ENCODE measurements at regions not wholly inside any gene's neighbourhood (a gene's known extent, or its start where the extent isn't known, plus 50 kb on each side); places are given as distances from the start of the nearest gene placed in this dataset.

DNA sequence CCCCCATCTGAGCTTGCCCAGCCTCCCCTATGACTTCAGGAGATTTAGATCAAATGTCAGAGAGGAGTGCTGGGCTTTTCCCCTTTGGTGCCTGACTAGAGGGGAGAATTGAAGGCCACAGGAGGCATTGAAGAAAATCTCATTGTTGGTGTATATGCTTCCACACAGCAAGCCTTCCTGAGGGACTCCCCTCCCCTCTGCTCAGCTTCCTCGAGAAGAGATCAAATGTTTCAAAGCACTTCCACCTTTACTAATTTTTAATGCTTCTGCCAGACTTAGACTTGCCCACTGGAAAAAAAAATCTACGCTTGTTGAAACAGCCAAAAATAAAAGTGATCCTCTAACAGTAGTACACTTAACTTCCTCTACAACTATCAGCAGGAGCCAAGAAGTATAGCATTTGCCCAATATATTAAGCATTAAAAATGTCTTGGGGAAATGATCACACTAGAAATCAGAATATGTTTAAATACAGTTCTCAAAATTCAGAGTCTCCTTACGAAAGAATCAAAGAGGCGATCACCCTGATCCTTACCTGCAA, 79.3 kb downstream of the FZD1 start:
- Histone ChIP-seq H3K4me3 (ENCODE audit: low read depth in 2 of 2, low read length in 2 of 2) (no peak overlapping the region), H3K36me3 (ENCODE audit: control insufficient read depth, insufficient read depth, low read length) (no peaks in the 10 kb centered on the region), H3K9me3 (ENCODE audit: control insufficient read depth, insufficient read depth, low read depth, low read length) (no peaks in the 10 kb centered on the region), H3K27me3 (ENCODE audit: control insufficient read depth, insufficient read depth, low read length) (no peaks in the 10 kb centered on the region), H3K4me1 (ENCODE audit: control insufficient read depth, insufficient read depth, low read length) (no peaks in the 10 kb centered on the region), H3K27ac (ENCODE audit: low read length) (no peak overlapping the region)
- intact Hi-C loops (cut with micrococcal nuclease; ENCODE audit: unreplicated experiment), result no loop called here
- ATAC-seq (no peak), DNase-seq (ENCODE audit: low read depth, low spot score) (no peak)
- TF ChIP-seq POLR2AphosphoS5 (IDR thresholded peaks at IDR 0.05; ENCODE audit: low read depth, low read length) (no peak), SIN3A (IDR thresholded peaks at IDR 0.05; ENCODE audit: borderline replicate concordance, insufficient read depth, low read depth, low read length) (no peak), TCF7L2 (IDR thresholded peaks at IDR 0.05; ENCODE audit: low read depth, low read length) (no peak)
- TF ChIP-seq, protein P1, sequence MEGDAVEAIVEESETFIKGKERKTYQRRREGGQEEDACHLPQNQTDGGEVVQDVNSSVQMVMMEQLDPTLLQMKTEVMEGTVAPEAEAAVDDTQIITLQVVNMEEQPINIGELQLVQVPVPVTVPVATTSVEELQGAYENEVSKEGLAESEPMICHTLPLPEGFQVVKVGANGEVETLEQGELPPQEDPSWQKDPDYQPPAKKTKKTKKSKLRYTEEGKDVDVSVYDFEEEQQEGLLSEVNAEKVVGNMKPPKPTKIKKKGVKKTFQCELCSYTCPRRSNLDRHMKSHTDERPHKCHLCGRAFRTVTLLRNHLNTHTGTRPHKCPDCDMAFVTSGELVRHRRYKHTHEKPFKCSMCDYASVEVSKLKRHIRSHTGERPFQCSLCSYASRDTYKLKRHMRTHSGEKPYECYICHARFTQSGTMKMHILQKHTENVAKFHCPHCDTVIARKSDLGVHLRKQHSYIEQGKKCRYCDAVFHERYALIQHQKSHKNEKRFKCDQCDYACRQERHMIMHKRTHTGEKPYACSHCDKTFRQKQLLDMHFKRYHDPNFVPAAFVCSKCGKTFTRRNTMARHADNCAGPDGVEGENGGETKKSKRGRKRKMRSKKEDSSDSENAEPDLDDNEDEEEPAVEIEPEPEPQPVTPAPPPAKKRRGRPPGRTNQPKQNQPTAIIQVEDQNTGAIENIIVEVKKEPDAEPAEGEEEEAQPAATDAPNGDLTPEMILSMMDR (IDR thresholded peaks at IDR 0.05), result no peak
- TF ChIP-seq, protein P2, sequence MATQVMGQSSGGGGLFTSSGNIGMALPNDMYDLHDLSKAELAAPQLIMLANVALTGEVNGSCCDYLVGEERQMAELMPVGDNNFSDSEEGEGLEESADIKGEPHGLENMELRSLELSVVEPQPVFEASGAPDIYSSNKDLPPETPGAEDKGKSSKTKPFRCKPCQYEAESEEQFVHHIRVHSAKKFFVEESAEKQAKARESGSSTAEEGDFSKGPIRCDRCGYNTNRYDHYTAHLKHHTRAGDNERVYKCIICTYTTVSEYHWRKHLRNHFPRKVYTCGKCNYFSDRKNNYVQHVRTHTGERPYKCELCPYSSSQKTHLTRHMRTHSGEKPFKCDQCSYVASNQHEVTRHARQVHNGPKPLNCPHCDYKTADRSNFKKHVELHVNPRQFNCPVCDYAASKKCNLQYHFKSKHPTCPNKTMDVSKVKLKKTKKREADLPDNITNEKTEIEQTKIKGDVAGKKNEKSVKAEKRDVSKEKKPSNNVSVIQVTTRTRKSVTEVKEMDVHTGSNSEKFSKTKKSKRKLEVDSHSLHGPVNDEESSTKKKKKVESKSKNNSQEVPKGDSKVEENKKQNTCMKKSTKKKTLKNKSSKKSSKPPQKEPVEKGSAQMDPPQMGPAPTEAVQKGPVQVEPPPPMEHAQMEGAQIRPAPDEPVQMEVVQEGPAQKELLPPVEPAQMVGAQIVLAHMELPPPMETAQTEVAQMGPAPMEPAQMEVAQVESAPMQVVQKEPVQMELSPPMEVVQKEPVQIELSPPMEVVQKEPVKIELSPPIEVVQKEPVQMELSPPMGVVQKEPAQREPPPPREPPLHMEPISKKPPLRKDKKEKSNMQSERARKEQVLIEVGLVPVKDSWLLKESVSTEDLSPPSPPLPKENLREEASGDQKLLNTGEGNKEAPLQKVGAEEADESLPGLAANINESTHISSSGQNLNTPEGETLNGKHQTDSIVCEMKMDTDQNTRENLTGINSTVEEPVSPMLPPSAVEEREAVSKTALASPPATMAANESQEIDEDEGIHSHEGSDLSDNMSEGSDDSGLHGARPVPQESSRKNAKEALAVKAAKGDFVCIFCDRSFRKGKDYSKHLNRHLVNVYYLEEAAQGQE (IDR thresholded peaks at IDR 0.05; ENCODE audit: insufficient read depth in 1 of 2, low read depth in 2 of 2, low read length in 1 of 2), result no peak
- POLR2A ChIA-PET, result no interaction called here
- no TSS peak for BruUV-seq (replicated peaks)
- CTCF ChIA-PET, result no interaction called here
- in situ Hi-C loops (cut with HindIII; ENCODE audit: low pct_unique_long_range_greater_than_20kb, low sequenced_read_pairs), result no loop called here

DNA sequence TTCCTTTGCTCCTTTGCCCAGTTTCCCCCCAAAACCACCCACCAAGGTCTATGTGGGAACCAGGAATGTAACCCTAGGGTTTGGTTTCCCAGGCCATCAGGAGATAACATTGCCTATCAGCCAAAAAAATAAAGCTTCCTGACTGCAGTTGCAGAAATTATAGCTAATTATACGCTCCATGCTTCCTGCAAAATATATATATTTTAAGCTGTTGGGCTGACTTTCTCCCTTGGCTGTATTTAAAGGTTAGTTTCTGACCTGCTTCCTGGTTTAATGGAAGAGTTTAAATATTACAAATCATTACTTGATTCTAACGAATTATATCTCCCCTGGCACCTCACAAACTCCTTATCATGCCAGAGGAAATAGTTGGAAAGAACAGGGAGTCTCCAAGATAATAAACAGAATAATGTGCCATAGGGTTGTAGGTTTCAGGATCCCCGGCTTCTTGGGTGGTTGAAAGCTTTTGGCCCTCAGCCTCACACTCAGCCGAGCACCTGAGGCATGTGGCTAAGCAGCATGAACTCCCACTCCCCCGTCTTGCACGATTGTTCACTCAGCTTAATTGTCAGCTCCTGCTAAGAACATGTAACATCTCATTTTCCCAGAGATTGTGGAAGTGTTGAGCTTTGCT, 79.9 kb downstream of the FZD1 start:
- H3K27ac ChIP-seq (ENCODE audit: low read length), result no peak overlapping the region
- H3K4me3 ChIP-seq (ENCODE audit: low read depth in 2 of 2, low read length in 2 of 2), result no peak overlapping the region
- H3K9me3 ChIP-seq (ENCODE audit: control insufficient read depth, insufficient read depth, low read depth, low read length), result no peaks in the 10 kb centered on the region
- H3K36me3 ChIP-seq (ENCODE audit: control insufficient read depth, insufficient read depth, low read length), result no peaks in the 10 kb centered on the region
- in situ Hi-C loops (cut with HindIII; ENCODE audit: low pct_unique_long_range_greater_than_20kb, low sequenced_read_pairs) (no loop called here), intact Hi-C loops (cut with micrococcal nuclease; ENCODE audit: unreplicated experiment) (no loop called here)
- no TSS peak for BruUV-seq (replicated peaks)
- no peak for TF ChIP-seq POLR2AphosphoS5 (IDR thresholded peaks at IDR 0.05; ENCODE audit: low read depth, low read length)
- TF ChIP-seq TCF7L2 (IDR thresholded peaks at IDR 0.05; ENCODE audit: low read depth, low read length), result no peak
- TF ChIP-seq, protein P1 (IDR thresholded peaks at IDR 0.05), result no peak
- TF ChIP-seq, protein P2 (IDR thresholded peaks at IDR 0.05; ENCODE audit: insufficient read depth in 1 of 2, low read depth in 2 of 2, low read length in 1 of 2), result no peak
- no peak for TF ChIP-seq SIN3A (IDR thresholded peaks at IDR 0.05; ENCODE audit: borderline replicate concordance, insufficient read depth, low read depth, low read length)
- ChIA-PET CTCF (no interaction called here), POLR2A (no interaction called here)
- ATAC-seq (no peak), DNase-seq (ENCODE audit: low read depth, low spot score) (no peak)
- H3K4me1 ChIP-seq (ENCODE audit: control insufficient read depth, insufficient read depth, low read length), result no peaks in the 10 kb centered on the region
- no peaks in the 10 kb centered on the region for H3K27me3 ChIP-seq (ENCODE audit: control insufficient read depth, insufficient read depth, low read length)

All from Panc1 (cell line).